B cell (primary cell): ENCODE measurements at regions not wholly inside any gene's neighbourhood (a gene's known extent, or its start where the extent isn't known, plus 50 kb on each side); places are given as distances from the start of the nearest gene placed in this dataset.

Source experiments
- CTCF ChIP-seq: fragments of 200-600 bp; IDR thresholded peaks from one replicate; pipeline ENCODE4 v1.8.0; 2022; ENCODE audit warnings: antibody characterized with exemption, mild to moderate bottlenecking
- EZH2 ChIP-seq: IDR thresholded peaks from 2 replicates; pipeline ENCODE4 v1.6.1; 2012; ENCODE audit warnings: borderline replicate concordance, low read depth, mild to moderate bottlenecking, moderate library complexity, low read length; ENCODE audit not compliant: insufficient read depth, poor library complexity, severe bottlenecking

- TF ChIP-seq CTCF (no peak), EZH2 (no peak)
Observed at GRCh38 chr12:60803147-60803546, 1207.3 kb downstream of the SLC16A7 start.
